Fibroblast of skin of right biceps (primary cell): ENCODE measurements at regions not wholly inside any gene's neighbourhood (a gene's known extent, or its start where the extent isn't known, plus 50 kb on each side); places are given as distances from the start of the nearest gene placed in this dataset.
"Not testable (repeated sequence)": the region's sequence is repeated elsewhere in the genome, so short reads cannot be mapped to it uniquely, and the experiment has no call there.

Experiments used
- DNase-seq: peaks from one replicate; pipeline ENCODE4 v3.0.0-alpha.2; 2013

- DNase-seq = not testable (repeated sequence)
These were observed 61.3 kb downstream of the SYF2 start for GRCh38 chr1:25171013-25171412.

GRCh38 chr1:25170439-25170838 is 61.9 kb downstream of the SYF2 start:
- DNase-seq = no peak

- no peak for DNase-seq
These were observed 62.7 kb downstream of the SYF2 start for GRCh38 chr1:25169610-25170009.

GRCh38 chr1:25169168-25169567 is 63.1 kb downstream of the SYF2 start:
- no peak for DNase-seq

- no peak for DNase-seq
These were observed 63.9 kb downstream of the SYF2 start for GRCh38 chr1:25168193-25169071.

- no peak for DNase-seq
These were observed 64.8 kb downstream of the SYF2 start for GRCh38 chr1:25167269-25168192.

GRCh38 chr1:25166847-25167246 is 65.5 kb downstream of the SYF2 start:
- no peak for DNase-seq

GRCh38 chr1:25163986-25164385 is 68.3 kb downstream of the SYF2 start:
- DNase-seq = no peak

GRCh38 chr1:25161981-25162380 is 70.3 kb downstream of the SYF2 start:
- peak; percentile 66 for DNase-seq

GRCh38 chr1:25157846-25158245 is 74.5 kb downstream of the SYF2 start:
- no peak for DNase-seq

GRCh38 chr1:25150985-25151495 is 81.3 kb downstream of the SYF2 start:
- no peak for DNase-seq

GRCh38 chr1:25148673-25149300 is 83.5 kb downstream of the SYF2 start:
- no peak for DNase-seq

GRCh38 chr1:25146451-25146855 is 85.8 kb downstream of the SYF2 start:
- no peak for DNase-seq

GRCh38 chr1:25145775-25146393 is 86.4 kb downstream of the SYF2 start:
- DNase-seq = no peak

GRCh38 chr1:25140073-25140797 is 92.1 kb downstream of the SYF2 start:
- DNase-seq = no peak

GRCh38 chr1:25137521-25138395 is 94.5 kb downstream of the SYF2 start:
- no peak for DNase-seq

GRCh38 chr1:25137106-25137505 is 95.2 kb downstream of the SYF2 start:
- DNase-seq = no peak

- DNase-seq = no peak
These were observed 96.4 kb downstream of the SYF2 start for GRCh38 chr1:25135909-25136308.

- no peak for DNase-seq
These were observed 97.4 kb downstream of the SYF2 start for GRCh38 chr1:25134801-25135461.

- no peak for DNase-seq
These were observed 98.0 kb downstream of the SYF2 start for GRCh38 chr1:25134307-25134706.
